ENCODE measurements at regions not wholly inside any gene's neighbourhood (a gene's known extent, or its start where the extent isn't known, plus 50 kb on each side); places are given as distances from the start of the nearest gene placed in this dataset.

DNA sequence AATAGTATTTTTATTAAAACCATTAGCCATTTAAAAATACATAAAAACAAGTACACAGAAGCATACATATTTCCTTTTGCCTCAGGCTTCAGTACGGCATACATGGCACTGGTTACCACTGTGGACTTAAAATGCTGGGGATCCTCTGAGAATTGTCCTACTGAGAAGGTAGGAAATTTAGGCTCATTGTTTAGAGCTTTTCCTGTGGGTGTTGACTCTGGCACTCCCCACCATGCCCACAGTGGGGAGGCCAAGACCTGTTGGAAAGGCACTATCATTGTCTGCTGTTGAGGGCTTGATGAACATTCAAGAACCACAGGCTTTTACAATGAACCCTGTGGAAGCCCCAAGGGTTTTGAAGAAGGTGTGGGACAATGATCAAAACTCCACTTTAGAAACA, 473.4 kb downstream of the BTBD3 start:
- TF ChIP-seq EP300 (IDR thresholded peaks at IDR 0.05; ENCODE audit: borderline replicate concordance) (no peak), RAD21 (IDR thresholded peaks at IDR 0.05; ENCODE audit: low read depth) (no peak), YY1 (IDR thresholded peaks at IDR 0.05; ENCODE audit: low read depth) (no peak), TAF1 (IDR thresholded peaks at IDR 0.05; ENCODE audit: low read depth) (no peak), NFIC (IDR thresholded peaks at IDR 0.05) (no peak), CREB1 (IDR thresholded peaks at IDR 0.05; ENCODE audit: low read depth) (no peak)
- TF ChIP-seq, protein P1, sequence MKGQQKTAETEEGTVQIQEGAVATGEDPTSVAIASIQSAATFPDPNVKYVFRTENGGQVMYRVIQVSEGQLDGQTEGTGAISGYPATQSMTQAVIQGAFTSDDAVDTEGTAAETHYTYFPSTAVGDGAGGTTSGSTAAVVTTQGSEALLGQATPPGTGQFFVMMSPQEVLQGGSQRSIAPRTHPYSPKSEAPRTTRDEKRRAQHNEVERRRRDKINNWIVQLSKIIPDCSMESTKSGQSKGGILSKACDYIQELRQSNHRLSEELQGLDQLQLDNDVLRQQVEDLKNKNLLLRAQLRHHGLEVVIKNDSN (IDR thresholded peaks at IDR 0.05) = no peak
- TF ChIP-seq, protein P2, sequence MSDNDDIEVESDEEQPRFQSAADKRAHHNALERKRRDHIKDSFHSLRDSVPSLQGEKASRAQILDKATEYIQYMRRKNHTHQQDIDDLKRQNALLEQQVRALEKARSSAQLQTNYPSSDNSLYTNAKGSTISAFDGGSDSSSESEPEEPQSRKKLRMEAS (IDR thresholded peaks at IDR 0.05) = no peak
- TF ChIP-seq, protein P3, sequence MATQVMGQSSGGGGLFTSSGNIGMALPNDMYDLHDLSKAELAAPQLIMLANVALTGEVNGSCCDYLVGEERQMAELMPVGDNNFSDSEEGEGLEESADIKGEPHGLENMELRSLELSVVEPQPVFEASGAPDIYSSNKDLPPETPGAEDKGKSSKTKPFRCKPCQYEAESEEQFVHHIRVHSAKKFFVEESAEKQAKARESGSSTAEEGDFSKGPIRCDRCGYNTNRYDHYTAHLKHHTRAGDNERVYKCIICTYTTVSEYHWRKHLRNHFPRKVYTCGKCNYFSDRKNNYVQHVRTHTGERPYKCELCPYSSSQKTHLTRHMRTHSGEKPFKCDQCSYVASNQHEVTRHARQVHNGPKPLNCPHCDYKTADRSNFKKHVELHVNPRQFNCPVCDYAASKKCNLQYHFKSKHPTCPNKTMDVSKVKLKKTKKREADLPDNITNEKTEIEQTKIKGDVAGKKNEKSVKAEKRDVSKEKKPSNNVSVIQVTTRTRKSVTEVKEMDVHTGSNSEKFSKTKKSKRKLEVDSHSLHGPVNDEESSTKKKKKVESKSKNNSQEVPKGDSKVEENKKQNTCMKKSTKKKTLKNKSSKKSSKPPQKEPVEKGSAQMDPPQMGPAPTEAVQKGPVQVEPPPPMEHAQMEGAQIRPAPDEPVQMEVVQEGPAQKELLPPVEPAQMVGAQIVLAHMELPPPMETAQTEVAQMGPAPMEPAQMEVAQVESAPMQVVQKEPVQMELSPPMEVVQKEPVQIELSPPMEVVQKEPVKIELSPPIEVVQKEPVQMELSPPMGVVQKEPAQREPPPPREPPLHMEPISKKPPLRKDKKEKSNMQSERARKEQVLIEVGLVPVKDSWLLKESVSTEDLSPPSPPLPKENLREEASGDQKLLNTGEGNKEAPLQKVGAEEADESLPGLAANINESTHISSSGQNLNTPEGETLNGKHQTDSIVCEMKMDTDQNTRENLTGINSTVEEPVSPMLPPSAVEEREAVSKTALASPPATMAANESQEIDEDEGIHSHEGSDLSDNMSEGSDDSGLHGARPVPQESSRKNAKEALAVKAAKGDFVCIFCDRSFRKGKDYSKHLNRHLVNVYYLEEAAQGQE (IDR thresholded peaks at IDR 0.05; ENCODE audit: low read depth) = no peak

Data from Ishikawa (cell line).